GM21367 (cell line): ENCODE measurements at regions not wholly inside any gene's neighbourhood (a gene's known extent, or its start where the extent isn't known, plus 50 kb on each side); places are given as distances from the start of the nearest gene placed in this dataset.
"Not testable (repeated sequence)": the region's sequence is repeated elsewhere in the genome, so short reads cannot be mapped to it uniquely, and the experiment has no call there.

ENCODE experiments used
- ATAC-seq: cut with Tn5 transposase; IDR thresholded peaks from one replicate; pipeline ENCODE4 v1.9.1; 2021; ENCODE audit not compliant: unreplicated experiment

- no peak for ATAC-seq
These were observed 354.6 kb upstream of the AGA start for GRCh38 chr4:177796841-177797240.

GRCh38 chr4:177798161-177798560 lies 355.9 kb upstream of the AGA start:
- no peak for ATAC-seq

GRCh38 chr4:177802162-177802561 lies 359.9 kb upstream of the AGA start:
- no peak for ATAC-seq

GRCh38 chr4:177802661-177803060 lies 360.4 kb upstream of the AGA start:
- ATAC-seq: no peak

GRCh38 chr4:177803151-177803550 lies 360.9 kb upstream of the AGA start:
- ATAC-seq: no peak

- no peak for ATAC-seq
These were observed 367.6 kb upstream of the AGA start for GRCh38 chr4:177809791-177810190.

GRCh38 chr4:177810220-177810619 lies 368.0 kb upstream of the AGA start:
- ATAC-seq: no peak

- not testable (repeated sequence) for ATAC-seq
These were observed 376.2 kb upstream of the AGA start for GRCh38 chr4:177818392-177818791.

GRCh38 chr4:177826973-177827372 lies 384.7 kb upstream of the AGA start:
- ATAC-seq: no peak

- no peak for ATAC-seq
These were observed 399.0 kb upstream of the AGA start for GRCh38 chr4:177841258-177841657.

GRCh38 chr4:177853229-177853628 lies 411.0 kb upstream of the AGA start:
- no peak for ATAC-seq

- ATAC-seq: no peak
These were observed 413.4 kb upstream of the AGA start for GRCh38 chr4:177855507-177856197.

GRCh38 chr4:177860171-177860570 lies 417.9 kb upstream of the AGA start:
- ATAC-seq: no peak

GRCh38 chr4:177861551-177862094 lies 419.4 kb upstream of the AGA start:
- no peak for ATAC-seq

- ATAC-seq: no peak
These were observed 420.4 kb upstream of the AGA start for GRCh38 chr4:177862541-177863176.

GRCh38 chr4:177879851-177880250 lies 437.6 kb upstream of the AGA start:
- no peak for ATAC-seq

- no peak for ATAC-seq
These were observed 452.9 kb upstream of the AGA start for GRCh38 chr4:177895136-177895535.

GRCh38 chr4:177901786-177902185 lies 459.5 kb upstream of the AGA start:
- no peak for ATAC-seq

- ATAC-seq: no peak
These were observed 460.1 kb upstream of the AGA start for GRCh38 chr4:177902386-177902785.

GRCh38 chr4:177907736-177908424 lies 465.6 kb upstream of the AGA start:
- ATAC-seq: no peak

- ATAC-seq: no peak
These were observed 479.5 kb upstream of the AGA start for GRCh38 chr4:177921715-177922114.

- no peak for ATAC-seq
These were observed 481.7 kb upstream of the AGA start for GRCh38 chr4:177923888-177924287.
